WI38 (cell line): ENCODE measurements at regions not wholly inside any gene's neighbourhood (a gene's known extent, or its start where the extent isn't known, plus 50 kb on each side); places are given as distances from the start of the nearest gene placed in this dataset.

Experiments
- H3K4me3 ChIP-seq: 2 replicates; pipeline ENCODE4 v1.5.1; 2011; ENCODE audit warnings: low read depth, mild to moderate bottlenecking, control low read depth, low read length
- CTCF ChIP-seq: IDR thresholded peaks from 2 replicates; pipeline ENCODE4 v1.5.1; 2012; ENCODE audit warnings: low read depth, mild to moderate bottlenecking, control low read depth, low read length

- no peak overlapping the region for H3K4me3 ChIP-seq
- no peak for TF ChIP-seq CTCF
These were observed 167.5 kb downstream of the TLE1 start for GRCh38 chr9:81521892-81522291.

GRCh38 chr9:81519816-81520495, 169.4 kb downstream of the TLE1 start:
- no peak for TF ChIP-seq CTCF
- H3K4me3 ChIP-seq, result no peak overlapping the region

GRCh38 chr9:81517954-81518353, 171.4 kb downstream of the TLE1 start:
- H3K4me3 ChIP-seq, result no peak overlapping the region
- no peak for TF ChIP-seq CTCF

GRCh38 chr9:81513059-81513458, 176.3 kb downstream of the TLE1 start:
- TF ChIP-seq CTCF, result no peak
- no peak overlapping the region for H3K4me3 ChIP-seq

- H3K4me3 ChIP-seq, result no peak overlapping the region
- TF ChIP-seq CTCF, result no peak
These were observed 176.7 kb downstream of the TLE1 start for GRCh38 chr9:81512641-81513040.

- H3K4me3 ChIP-seq, result no peak overlapping the region
- no peak for TF ChIP-seq CTCF
These were observed 180.9 kb downstream of the TLE1 start for GRCh38 chr9:81508476-81508875.

GRCh38 chr9:81506941-81507864, 182.1 kb downstream of the TLE1 start:
- no peak for TF ChIP-seq CTCF
- H3K4me3 ChIP-seq, result no peak overlapping the region
